ENCODE measurements at regions not wholly inside any gene's neighbourhood (a gene's known extent, or its start where the extent isn't known, plus 50 kb on each side); places are given as distances from the start of the nearest gene placed in this dataset.

GRCh38 chr1:78254517-78254916, 208.8 kb downstream of the GIPC2 start:
- Histone ChIP-seq H3K9me2 (replicated peaks; ENCODE audit: low read length) (no peaks in the 10 kb centered on the region), H3K27ac (ENCODE audit: low read length) (peak overlapping the region; percentile 98), H3K4me3 (ENCODE audit: low read length) (peak overlapping the region; percentile 14; the same call in 1 of the 2 replicates), H3F3A (ENCODE audit: low read length, unreplicated experiment) (peaks cover 6% of the 10 kb centered on the region), H3K9me3 (ENCODE audit: low read length) (no peaks in the 10 kb centered on the region), H3K4me2 (ENCODE audit: low read length) (peak overlapping the region; percentile 67), H4K20me1 (ENCODE audit: low read length) (no peaks in the 10 kb centered on the region), H3K27me3 (ENCODE audit: low read length) (no peaks in the 10 kb centered on the region), H3K36me3 (ENCODE audit: low read depth, low read length) (peaks cover 11% of the 10 kb centered on the region), H3K79me2 (ENCODE audit: low read length) (no peaks in the 10 kb centered on the region), H3K4me1 (ENCODE audit: insufficient read depth, low read length) (peaks cover 33% of the 10 kb centered on the region), H2AFZ (ENCODE audit: low read length) (no peak overlapping the region), H3K9ac (ENCODE audit: low read length) (peak overlapping the region; percentile 84)
- POLR2A ChIA-PET (ENCODE audit: unreplicated experiment): interaction anchor here (0.5 to 1.1 kb wide), 4 partner anchors 17 to 579 kb away, joined by 3 to 19 read pairs (median 8); no protein-coding TSS in a partner anchor
- peak; percentile 96 for DNase-seq
- peak; percentile 89 for ATAC-seq
- intact Hi-C loops (cut with micrococcal nuclease): loop anchor here (1.0 to 5.0 kb wide), 7 partner anchors 17 to 353 kb away; no protein-coding TSS in a partner anchor
- no TSS peak for BruUV-seq (replicated peaks)
- CTCF ChIA-PET: interaction anchor here (0.6 to 1.8 kb wide), 4 partner anchors 17 to 373 kb away, joined by 3 to 5 read pairs (median 4); no protein-coding TSS in a partner anchor
- TF ChIP-seq EZH2 (IDR thresholded peaks at IDR 0.05; ENCODE audit: low read length, unreplicated experiment) (no peak), EZH2phosphoT487 (IDR thresholded peaks at IDR 0.05; ENCODE audit: borderline replicate concordance, low read length) (no peak)
- TF ChIP-seq, protein P1, sequence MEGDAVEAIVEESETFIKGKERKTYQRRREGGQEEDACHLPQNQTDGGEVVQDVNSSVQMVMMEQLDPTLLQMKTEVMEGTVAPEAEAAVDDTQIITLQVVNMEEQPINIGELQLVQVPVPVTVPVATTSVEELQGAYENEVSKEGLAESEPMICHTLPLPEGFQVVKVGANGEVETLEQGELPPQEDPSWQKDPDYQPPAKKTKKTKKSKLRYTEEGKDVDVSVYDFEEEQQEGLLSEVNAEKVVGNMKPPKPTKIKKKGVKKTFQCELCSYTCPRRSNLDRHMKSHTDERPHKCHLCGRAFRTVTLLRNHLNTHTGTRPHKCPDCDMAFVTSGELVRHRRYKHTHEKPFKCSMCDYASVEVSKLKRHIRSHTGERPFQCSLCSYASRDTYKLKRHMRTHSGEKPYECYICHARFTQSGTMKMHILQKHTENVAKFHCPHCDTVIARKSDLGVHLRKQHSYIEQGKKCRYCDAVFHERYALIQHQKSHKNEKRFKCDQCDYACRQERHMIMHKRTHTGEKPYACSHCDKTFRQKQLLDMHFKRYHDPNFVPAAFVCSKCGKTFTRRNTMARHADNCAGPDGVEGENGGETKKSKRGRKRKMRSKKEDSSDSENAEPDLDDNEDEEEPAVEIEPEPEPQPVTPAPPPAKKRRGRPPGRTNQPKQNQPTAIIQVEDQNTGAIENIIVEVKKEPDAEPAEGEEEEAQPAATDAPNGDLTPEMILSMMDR (conservative IDR thresholded peaks at IDR 0.05; ENCODE audit: low read depth, low read length): no peak

GRCh38 chr1:78255383-78255782, 209.6 kb downstream of the GIPC2 start:
- Histone ChIP-seq H3K36me3 (ENCODE audit: low read depth, low read length) (peaks cover 11% of the 10 kb centered on the region), H3F3A (ENCODE audit: low read length, unreplicated experiment) (peaks cover 6% of the 10 kb centered on the region), H3K4me1 (ENCODE audit: insufficient read depth, low read length) (peaks cover 33% of the 10 kb centered on the region), H3K9me2 (replicated peaks; ENCODE audit: low read length) (no peaks in the 10 kb centered on the region), H3K9ac (ENCODE audit: low read length) (peak overlapping the region; percentile 84), H3K27me3 (ENCODE audit: low read length) (no peaks in the 10 kb centered on the region), H3K9me3 (ENCODE audit: low read length) (no peaks in the 10 kb centered on the region), H3K4me2 (ENCODE audit: low read length) (peak overlapping the region; percentile 67), H3K79me2 (ENCODE audit: low read length) (no peaks in the 10 kb centered on the region), H4K20me1 (ENCODE audit: low read length) (no peaks in the 10 kb centered on the region), H3K4me3 (ENCODE audit: low read length) (0 out of 2 replicates have a peak overlapping the region, but pooled peaks have one; percentile 14), H3K27ac (ENCODE audit: low read length) (peak overlapping the region; percentile 98), H2AFZ (ENCODE audit: low read length) (no peak overlapping the region)
- TF ChIP-seq EZH2phosphoT487 (IDR thresholded peaks at IDR 0.05; ENCODE audit: borderline replicate concordance, low read length) (no peak), EZH2 (IDR thresholded peaks at IDR 0.05; ENCODE audit: low read length, unreplicated experiment) (no peak)
- TF ChIP-seq, protein P1 (conservative IDR thresholded peaks at IDR 0.05; ENCODE audit: low read depth, low read length): no peak
- ChIA-PET POLR2A (ENCODE audit: unreplicated experiment) (interaction anchor here (0.7 to 1.1 kb wide), 3 partner anchors 18 to 578 kb away, joined by 3 to 19 read pairs (median 12); no protein-coding TSS in a partner anchor), CTCF (interaction anchor here (0.5 to 1.8 kb wide), 4 partner anchors 18 to 126 kb away, joined by 3 to 5 read pairs (median 4); no protein-coding TSS in a partner anchor)
- BruUV-seq (replicated peaks): no TSS peak
- intact Hi-C loops (cut with micrococcal nuclease): loop anchor here (1.0 kb wide), 2 partner anchors 31 to 85 kb away; no protein-coding TSS in a partner anchor
- peak; percentile 70 for DNase-seq
- peak; percentile 53 for ATAC-seq

GRCh38 chr1:78255846-78256245, 210.1 kb downstream of the GIPC2 start:
- CTCF ChIA-PET: interaction anchor here (1.8 kb wide), 1 partner anchor 18 kb away, joined by 5 read pairs; no protein-coding TSS in a partner anchor
- Histone ChIP-seq H3K4me1 (ENCODE audit: insufficient read depth, low read length) (peaks cover 33% of the 10 kb centered on the region), H3K4me2 (ENCODE audit: low read length) (0 out of 2 replicates have a peak overlapping the region, but pooled peaks have one; percentile 0), H3K9me3 (ENCODE audit: low read length) (no peaks in the 10 kb centered on the region), H3K9ac (ENCODE audit: low read length) (peak overlapping the region; percentile 84; the same call in 1 of the 2 replicates), H3K4me3 (ENCODE audit: low read length) (no peak overlapping the region), H3K27ac (ENCODE audit: low read length) (peak overlapping the region; percentile 98), H3K9me2 (replicated peaks; ENCODE audit: low read length) (no peaks in the 10 kb centered on the region), H3K36me3 (ENCODE audit: low read depth, low read length) (peaks cover 11% of the 10 kb centered on the region), H3F3A (ENCODE audit: low read length, unreplicated experiment) (peaks cover 6% of the 10 kb centered on the region), H3K27me3 (ENCODE audit: low read length) (no peaks in the 10 kb centered on the region), H2AFZ (ENCODE audit: low read length) (no peak overlapping the region), H3K79me2 (ENCODE audit: low read length) (no peaks in the 10 kb centered on the region), H4K20me1 (ENCODE audit: low read length) (no peaks in the 10 kb centered on the region)
- ATAC-seq: no peak
- TF ChIP-seq, protein P1 (conservative IDR thresholded peaks at IDR 0.05; ENCODE audit: low read depth, low read length): no peak
- no peak for TF ChIP-seq EZH2 (IDR thresholded peaks at IDR 0.05; ENCODE audit: low read length, unreplicated experiment)
- no peak for DNase-seq
- POLR2A ChIA-PET (ENCODE audit: unreplicated experiment): interaction anchor here (0.6 kb wide), 1 partner anchor 145 kb away, joined by 3 read pairs; no protein-coding TSS in a partner anchor
- intact Hi-C loops (cut with micrococcal nuclease): loop anchor here (1.0 kb wide), 2 partner anchors 30 to 84 kb away; no protein-coding TSS in a partner anchor
- TSS peak; percentile 58 for BruUV-seq (replicated peaks)

All from PC-3 (cell line).